Right lobe of liver (tissue), 6 donors: ENCODE measurements at regions not wholly inside any gene's neighbourhood (a gene's known extent, or its start where the extent isn't known, plus 50 kb on each side); places are given as distances from the start of the nearest gene placed in this dataset.

Experiments
- ATAC-seq, 4 donors: fragments of 200-7000 bp; cut with Tn5 transposase; one replicate each; pipeline ENCODE4 v1.9.1; 2020; ENCODE audit warnings: mild to moderate bottlenecking in 4 of 4, moderate library complexity in 4 of 4
- DNase-seq, 3 donors: peaks; one replicate each; pipeline ENCODE4 v3.0.0-alpha.2; 2020
- H3K27ac ChIP-seq, 3 donors: fragments of 200-600 bp; one replicate each; pipeline ENCODE4 v1.8.0; 2022
- H3K27me3 ChIP-seq, 2 donors: fragments of 200-600 bp; one replicate each; pipeline ENCODE4 v1.8.0; 2022
- H3K36me3 ChIP-seq, 4 donors: fragments of 200-600 bp; sonication (generic) in 1 of 4; one replicate each; pipeline versions ENCODE4 v1.5.1 to v1.8.0; 2017 to 2022; ENCODE audit warnings: control low read depth in 1 of 4
- H3K4me1 ChIP-seq, 4 donors: fragments of 200-600 bp; sonication (generic) in 1 of 4; one replicate each; pipeline versions ENCODE4 v1.5.1 to v1.8.0; 2017 to 2022; ENCODE audit warnings: control low read depth in 1 of 4
- H3K4me3 ChIP-seq, 3 donors: fragments of 200-600 bp; one replicate each; pipeline ENCODE4 v1.8.0; 2022
- H3K9me3 ChIP-seq, 4 donors: fragments of 200-600 bp; sonication (generic) in 1 of 4; one replicate each; pipeline versions ENCODE4 v1.5.1 to v1.8.0; 2017 to 2022; ENCODE audit warnings: control low read depth in 1 of 4
- POLR2A ChIP-seq: fragments of 450-650 bp; IDR thresholded peaks from one replicate; pipeline ENCODE4 v1.6.1; 2017; ENCODE audit warnings: antibody characterized with exemption, mild to moderate bottlenecking
- WGBS: methylation state at CpG from one replicate; pipeline ENCODE4 v1.1.6; 2018; ENCODE audit warnings: low coverage, low lambda C conversion rate; ENCODE audit not compliant: insufficient coverage; ENCODE audit errors: missing lambda C conversion rate; 5-methylcytosine and 5-hydroxymethylcytosine counted together
- intact Hi-C, 2 donors: fragments of 100-400 bp; cut with DNase I; formaldehyde crosslinking; loops; one replicate each; pipeline versions ENCODE4 v1.11.2 to v1.14.1; 2022
- TF ChIP-seq, protein P1 (sequence below), 4 donors: fragments of 200-600 bp in 3 of 4; fragments of 450-650 bp in 1 of 4; IDR thresholded peaks; one replicate each; pipeline versions ENCODE4 v1.5.1 to v1.8.0; 2016 to 2022; ENCODE audit warnings: antibody characterized with exemption in 4 of 4, mild to moderate bottlenecking in 2 of 4
- donor health status: DM: no; HTN: yes; CAD: no.
- donor health status: DM: no; HTN: no; CAD: no.
- donor health status: DM: no; HTN: no; CAD: no.
- donor health status: DM: no; HTN: yes; CAD: no.
- donor health status: DM: no; HTN: yes; CAD: no.

DNA sequence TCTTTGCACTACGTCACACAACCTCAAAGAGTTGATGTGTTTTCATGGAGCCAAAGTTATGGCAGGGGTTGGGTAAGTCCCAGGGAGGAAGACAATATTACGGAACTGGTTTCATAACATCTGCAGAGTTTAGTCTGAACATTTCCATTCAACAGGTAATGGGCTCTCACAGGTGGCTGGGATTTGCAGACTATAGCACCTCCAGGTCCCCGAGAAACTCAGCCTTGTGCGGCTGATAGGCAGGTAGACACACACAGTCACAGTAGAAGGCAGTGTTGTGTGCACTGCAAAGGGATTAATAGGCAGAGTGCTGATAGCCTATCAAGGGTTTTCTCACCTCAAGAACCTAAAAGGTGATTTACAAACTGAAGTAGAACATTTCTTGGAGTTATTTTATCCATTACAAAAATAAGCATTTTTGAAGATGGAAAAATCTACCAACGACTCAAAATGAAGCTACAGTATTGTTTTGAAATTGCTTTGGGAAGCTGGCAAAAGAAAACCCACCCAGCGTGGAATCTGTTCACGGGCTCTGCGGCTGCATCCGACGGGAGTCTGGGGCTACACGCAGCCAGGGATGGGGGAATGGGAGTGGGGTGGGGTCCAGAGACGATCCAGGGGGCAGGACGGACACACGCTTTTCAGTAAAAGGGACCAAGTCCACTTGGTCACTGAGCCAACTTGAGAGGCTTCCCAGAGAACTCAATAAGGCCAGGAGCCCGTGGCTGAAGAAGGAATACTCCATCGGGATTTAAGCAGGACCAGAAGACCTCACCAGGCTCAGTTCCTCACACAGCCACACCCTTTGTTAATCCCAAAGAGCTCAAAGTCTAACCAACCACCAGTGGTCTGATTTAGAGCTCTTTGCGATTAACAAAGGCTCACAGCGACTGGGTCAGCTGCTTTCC, 82.9 kb downstream of the CHRNA1 start:
- TF ChIP-seq, protein P1, sequence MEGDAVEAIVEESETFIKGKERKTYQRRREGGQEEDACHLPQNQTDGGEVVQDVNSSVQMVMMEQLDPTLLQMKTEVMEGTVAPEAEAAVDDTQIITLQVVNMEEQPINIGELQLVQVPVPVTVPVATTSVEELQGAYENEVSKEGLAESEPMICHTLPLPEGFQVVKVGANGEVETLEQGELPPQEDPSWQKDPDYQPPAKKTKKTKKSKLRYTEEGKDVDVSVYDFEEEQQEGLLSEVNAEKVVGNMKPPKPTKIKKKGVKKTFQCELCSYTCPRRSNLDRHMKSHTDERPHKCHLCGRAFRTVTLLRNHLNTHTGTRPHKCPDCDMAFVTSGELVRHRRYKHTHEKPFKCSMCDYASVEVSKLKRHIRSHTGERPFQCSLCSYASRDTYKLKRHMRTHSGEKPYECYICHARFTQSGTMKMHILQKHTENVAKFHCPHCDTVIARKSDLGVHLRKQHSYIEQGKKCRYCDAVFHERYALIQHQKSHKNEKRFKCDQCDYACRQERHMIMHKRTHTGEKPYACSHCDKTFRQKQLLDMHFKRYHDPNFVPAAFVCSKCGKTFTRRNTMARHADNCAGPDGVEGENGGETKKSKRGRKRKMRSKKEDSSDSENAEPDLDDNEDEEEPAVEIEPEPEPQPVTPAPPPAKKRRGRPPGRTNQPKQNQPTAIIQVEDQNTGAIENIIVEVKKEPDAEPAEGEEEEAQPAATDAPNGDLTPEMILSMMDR (IDR thresholded peaks at IDR 0.05): no peak
- TF ChIP-seq POLR2A: no peak
- peak in 3 of 4 donors; percentile 7 to 35 (median 32) for ATAC-seq
- intact Hi-C loops: no loop called here
- H3K36me3 ChIP-seq: no peaks in the 10 kb centered on the region
- H3K4me3 ChIP-seq: peak overlapping the region; percentile 53 to 63 (median 58)
- WGBS: 32% methylated on average over 16 of the region's 18 CpGs
- peaks cover 0 to 11% of the 10 kb centered on the region in 2 donors for H3K27me3 ChIP-seq
- peak overlapping the region; percentile 49 to 79 (median 67) for H3K27ac ChIP-seq
- H3K9me3 ChIP-seq: no peaks in the 10 kb centered on the region
- peaks cover 0 to 9% (median 2%) of the 10 kb centered on the region in 4 donors for H3K4me1 ChIP-seq
- DNase-seq: no peak

DNA sequence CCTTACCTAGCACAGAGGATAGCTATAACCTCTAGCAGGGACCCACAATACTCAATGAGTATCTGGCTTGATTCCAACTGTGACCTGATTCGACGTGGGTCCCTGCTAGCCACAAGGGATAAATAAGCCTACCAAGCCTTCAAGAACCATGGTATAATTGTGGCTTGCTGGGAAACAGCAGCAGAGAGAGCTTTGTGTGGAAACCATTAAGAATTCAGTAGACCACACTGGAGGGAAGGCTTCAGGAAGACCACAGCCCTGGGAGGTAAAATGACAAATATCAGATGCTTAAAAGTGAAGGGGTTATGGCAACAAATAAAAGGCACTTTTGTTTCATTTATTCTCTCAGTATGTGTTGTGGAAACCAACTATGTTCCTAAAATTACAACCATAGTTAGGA, 82.6 kb upstream of the WIPF1 start:
- peaks cover 0 to 11% of the 10 kb centered on the region in 2 donors for H3K27me3 ChIP-seq
- 50% methylated on average over 2 of the region's 2 CpGs for WGBS
- no peak for ATAC-seq
- H3K27ac ChIP-seq: no peak overlapping the region
- H3K9me3 ChIP-seq: no peaks in the 10 kb centered on the region
- H3K4me1 ChIP-seq: peaks cover 0 to 9% (median 2%) of the 10 kb centered on the region in 4 donors
- TF ChIP-seq, protein P1 (IDR thresholded peaks at IDR 0.05): no peak
- no peak for TF ChIP-seq POLR2A
- no peak for DNase-seq
- intact Hi-C loops: no loop called here
- H3K4me3 ChIP-seq: no peak overlapping the region
- no peaks in the 10 kb centered on the region for H3K36me3 ChIP-seq

DNA sequence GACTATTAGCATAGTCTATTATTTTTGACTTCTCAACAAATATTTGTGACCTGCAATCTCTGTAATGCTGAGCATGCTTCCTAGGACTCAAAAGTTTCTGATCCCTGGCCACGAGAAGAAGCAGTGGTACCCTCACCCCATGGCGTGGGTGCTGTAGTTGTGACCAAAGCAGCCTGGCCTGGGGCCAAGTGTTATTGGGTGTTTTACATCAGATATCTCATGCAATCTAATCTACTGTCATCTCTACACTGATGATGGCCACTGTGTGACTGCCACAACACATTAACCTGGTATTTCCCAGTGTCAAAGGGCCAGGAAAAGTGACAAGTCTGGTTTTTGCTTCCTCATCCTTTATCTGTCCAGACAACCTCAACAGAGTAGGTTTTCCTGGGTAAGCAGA, 80.8 kb upstream of the WIPF1 start:
- no peak for DNase-seq
- H3K27ac ChIP-seq: no peak overlapping the region
- peaks cover 0 to 9% (median 2%) of the 10 kb centered on the region in 4 donors for H3K4me1 ChIP-seq
- intact Hi-C loops: no loop called here
- TF ChIP-seq, protein P1 (IDR thresholded peaks at IDR 0.05): no peak
- TF ChIP-seq POLR2A: no peak
- H3K4me3 ChIP-seq: no peak overlapping the region
- no peak for ATAC-seq
- 83% methylated on average over 2 of the region's 2 CpGs for WGBS
- H3K9me3 ChIP-seq: no peaks in the 10 kb centered on the region
- H3K36me3 ChIP-seq: no peaks in the 10 kb centered on the region
- H3K27me3 ChIP-seq: peaks cover 0 to 11% of the 10 kb centered on the region in 2 donors

DNA sequence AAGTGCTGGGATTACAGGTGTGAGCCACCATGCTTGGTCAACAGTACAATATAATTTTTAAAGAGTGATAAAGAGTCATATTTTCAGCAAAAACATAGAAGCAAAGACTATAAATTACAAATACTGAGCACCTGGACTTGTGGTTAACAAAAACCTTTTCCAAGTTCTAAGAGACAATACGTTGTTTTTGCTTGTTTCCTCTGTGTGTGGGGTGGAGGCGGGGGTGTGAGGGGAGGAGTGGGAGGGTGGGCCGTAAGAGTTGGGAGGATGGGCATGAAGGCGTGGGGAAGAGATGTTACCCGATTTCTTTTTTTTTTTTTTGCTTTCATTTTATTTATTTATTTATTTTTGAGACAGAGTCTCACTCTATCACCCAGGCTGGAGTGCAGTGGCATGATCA, 78.0 kb upstream of the WIPF1 start:
- H3K4me3 ChIP-seq: no peak overlapping the region
- no peaks in the 10 kb centered on the region for H3K9me3 ChIP-seq
- TF ChIP-seq, protein P1 (IDR thresholded peaks at IDR 0.05): no peak
- no peak for TF ChIP-seq POLR2A
- H3K36me3 ChIP-seq: no peaks in the 10 kb centered on the region
- WGBS: 51% methylated on average over 5 of the region's 5 CpGs
- intact Hi-C loops: no loop called here
- H3K27me3 ChIP-seq: no peaks in the 10 kb centered on the region
- DNase-seq (no peak), ATAC-seq (no peak)
- no peaks in the 10 kb centered on the region for H3K4me1 ChIP-seq
- no peak overlapping the region for H3K27ac ChIP-seq
